Parathyroid adenoma (tissue), 2 donors: ENCODE measurements at regions not wholly inside any gene's neighbourhood (a gene's known extent, or its start where the extent isn't known, plus 50 kb on each side); places are given as distances from the start of the nearest gene placed in this dataset.

Source experiments
- H2AFZ ChIP-seq: fragments of 300-600 bp; sonication (generic); one replicate; pipeline ENCODE4 v1.7.0; 2017; ENCODE audit warnings: antibody characterized with exemption, mild to moderate bottlenecking
- H3K27ac ChIP-seq: fragments of 300-600 bp; sonication (generic); one replicate; pipeline ENCODE4 v1.7.0; 2017
- H3K27me3 ChIP-seq: fragments of 300-600 bp; sonication (generic); one replicate; pipeline ENCODE4 v1.7.0; 2017; ENCODE audit warnings: low read length; ENCODE audit not compliant: control insufficient read depth, insufficient read depth
- H3K36me3 ChIP-seq: fragments of 300-600 bp; sonication (generic); one replicate; pipeline ENCODE4 v1.7.0; 2017; ENCODE audit warnings: low read length; ENCODE audit not compliant: control insufficient read depth, insufficient read depth
- H3K4me1 ChIP-seq: fragments of 300-600 bp; sonication (generic); one replicate; pipeline ENCODE4 v1.7.0; 2017; ENCODE audit warnings: control low read depth
- H3K4me2 ChIP-seq: fragments of 300-600 bp; sonication (generic); one replicate; pipeline ENCODE4 v1.7.0; 2017; ENCODE audit warnings: low read length
- H3K4me3 ChIP-seq: fragments of 300-600 bp; sonication (generic); one replicate; pipeline ENCODE4 v1.7.0; 2017; ENCODE audit warnings: low read depth, low read length
- H3K79me2 ChIP-seq: fragments of 300-600 bp; sonication (generic); one replicate; pipeline ENCODE4 v1.7.0; 2017; ENCODE audit warnings: control low read depth
- H3K9ac ChIP-seq: fragments of 300-600 bp; sonication (generic); one replicate; pipeline ENCODE4 v1.7.0; 2017; ENCODE audit warnings: mild to moderate bottlenecking
- H3K9me3 ChIP-seq: fragments of 300-600 bp; sonication (generic); one replicate; pipeline ENCODE4 v1.7.0; 2017; ENCODE audit warnings: low read length; ENCODE audit not compliant: control insufficient read depth
- TF ChIP-seq, protein P1 (sequence below): fragments of 300-600 bp; sonication (generic); IDR thresholded peaks from one replicate; pipeline ENCODE4 v1.7.0; 2017; ENCODE audit warnings: antibody characterized with exemption, mild to moderate bottlenecking
- donor health status: primary hyperparathyroidism.

DNA sequence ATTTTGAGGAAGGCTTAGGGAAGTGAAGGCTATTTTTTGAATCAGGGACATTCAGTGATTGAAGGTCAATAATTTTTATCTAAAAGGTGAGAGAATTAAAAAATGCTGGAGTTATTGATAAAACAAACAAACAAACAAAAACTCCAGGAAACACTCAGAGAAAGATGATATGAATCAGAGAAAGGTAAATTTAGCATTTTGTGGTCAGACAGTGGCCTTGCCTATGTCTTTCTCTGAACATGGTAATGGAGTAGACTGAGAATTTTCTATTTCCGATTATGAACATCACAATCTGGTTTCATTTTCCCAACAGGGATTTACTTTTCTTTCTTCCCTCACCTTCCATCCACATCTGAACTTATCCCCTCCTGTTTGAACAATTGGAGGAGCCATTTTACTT lies 353.6 kb upstream of the RIOK2 start:
- no peak overlapping the region for H2AFZ ChIP-seq
- TF ChIP-seq, protein P1, sequence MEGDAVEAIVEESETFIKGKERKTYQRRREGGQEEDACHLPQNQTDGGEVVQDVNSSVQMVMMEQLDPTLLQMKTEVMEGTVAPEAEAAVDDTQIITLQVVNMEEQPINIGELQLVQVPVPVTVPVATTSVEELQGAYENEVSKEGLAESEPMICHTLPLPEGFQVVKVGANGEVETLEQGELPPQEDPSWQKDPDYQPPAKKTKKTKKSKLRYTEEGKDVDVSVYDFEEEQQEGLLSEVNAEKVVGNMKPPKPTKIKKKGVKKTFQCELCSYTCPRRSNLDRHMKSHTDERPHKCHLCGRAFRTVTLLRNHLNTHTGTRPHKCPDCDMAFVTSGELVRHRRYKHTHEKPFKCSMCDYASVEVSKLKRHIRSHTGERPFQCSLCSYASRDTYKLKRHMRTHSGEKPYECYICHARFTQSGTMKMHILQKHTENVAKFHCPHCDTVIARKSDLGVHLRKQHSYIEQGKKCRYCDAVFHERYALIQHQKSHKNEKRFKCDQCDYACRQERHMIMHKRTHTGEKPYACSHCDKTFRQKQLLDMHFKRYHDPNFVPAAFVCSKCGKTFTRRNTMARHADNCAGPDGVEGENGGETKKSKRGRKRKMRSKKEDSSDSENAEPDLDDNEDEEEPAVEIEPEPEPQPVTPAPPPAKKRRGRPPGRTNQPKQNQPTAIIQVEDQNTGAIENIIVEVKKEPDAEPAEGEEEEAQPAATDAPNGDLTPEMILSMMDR = no peak
- H3K36me3 ChIP-seq = no peaks in the 10 kb centered on the region

DNA sequence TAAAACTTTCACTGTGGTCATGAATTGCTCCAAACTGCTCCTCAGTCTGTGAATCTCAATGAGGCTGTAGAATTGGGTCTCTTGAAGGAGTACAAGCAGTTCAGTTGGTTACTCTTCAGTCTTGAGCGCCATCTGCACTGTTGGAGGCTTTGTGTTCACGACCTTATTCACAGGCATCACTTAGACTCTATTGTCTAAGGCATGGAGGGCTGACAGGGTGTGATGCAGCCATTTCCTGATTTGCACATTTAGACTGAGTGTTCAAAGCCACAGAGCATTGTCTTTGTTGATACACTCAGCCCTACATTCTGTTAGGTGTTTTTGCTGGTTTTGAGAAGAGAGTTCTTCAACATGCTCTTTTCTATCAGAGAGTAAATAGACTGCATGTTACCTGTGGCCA lies 355.9 kb upstream of the RIOK2 start:
- Histone ChIP-seq H3K79me2 (no peaks in the 10 kb centered on the region), H3K27ac (no peak overlapping the region), H3K4me1 (no peaks in the 10 kb centered on the region), H3K9me3 (no peaks in the 10 kb centered on the region), H3K4me3 (no peak overlapping the region), H3K27me3 (no peaks in the 10 kb centered on the region), H3K36me3 (no peaks in the 10 kb centered on the region), H3K4me2 (no peak overlapping the region), H2AFZ (no peak overlapping the region), H3K9ac (no peak overlapping the region)
- TF ChIP-seq, protein P1 = no peak

More for the DNA sequence above, 353.6 kb upstream of the RIOK2 start:
- no peak overlapping the region for H3K27ac ChIP-seq
- no peaks in the 10 kb centered on the region for H3K27me3 ChIP-seq
- peaks cover 5% of the 10 kb centered on the region for H3K4me1 ChIP-seq
- H3K4me2 ChIP-seq = no peak overlapping the region
- H3K9ac ChIP-seq = no peak overlapping the region
- H3K79me2 ChIP-seq = no peaks in the 10 kb centered on the region
- no peaks in the 10 kb centered on the region for H3K9me3 ChIP-seq
- H3K4me3 ChIP-seq = no peak overlapping the region

DNA sequence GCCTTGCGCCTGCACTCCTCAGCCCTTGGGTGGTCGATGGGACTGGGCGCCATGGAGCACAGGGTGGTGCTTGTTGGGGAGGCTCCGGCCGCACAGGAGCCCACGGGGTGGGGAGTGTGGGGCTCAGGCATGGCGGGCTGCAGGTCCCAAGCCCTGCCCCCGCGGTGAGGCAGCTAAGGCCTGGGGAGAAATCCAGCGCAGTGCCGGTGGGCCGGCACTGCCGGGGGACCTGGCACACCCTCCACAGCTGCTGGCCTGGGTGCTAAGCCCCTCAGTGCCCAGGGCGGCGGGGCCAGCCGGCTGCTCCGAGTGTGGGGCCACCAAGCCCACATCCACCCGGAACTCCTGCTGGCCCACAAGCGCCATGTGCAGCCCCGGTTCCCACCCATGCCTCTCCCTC lies 358.8 kb upstream of the RIOK2 start:
- Histone ChIP-seq H3K9me3 (no peaks in the 10 kb centered on the region), H3K79me2 (no peaks in the 10 kb centered on the region), H3K4me1 (no peaks in the 10 kb centered on the region), H3K36me3 (no peaks in the 10 kb centered on the region), H3K27ac (no peak overlapping the region), H3K27me3 (no peaks in the 10 kb centered on the region), H3K4me3 (no peak overlapping the region), H2AFZ (no peak overlapping the region), H3K9ac (no peak overlapping the region), H3K4me2 (no peak overlapping the region)
- TF ChIP-seq, protein P1 = no peak

DNA sequence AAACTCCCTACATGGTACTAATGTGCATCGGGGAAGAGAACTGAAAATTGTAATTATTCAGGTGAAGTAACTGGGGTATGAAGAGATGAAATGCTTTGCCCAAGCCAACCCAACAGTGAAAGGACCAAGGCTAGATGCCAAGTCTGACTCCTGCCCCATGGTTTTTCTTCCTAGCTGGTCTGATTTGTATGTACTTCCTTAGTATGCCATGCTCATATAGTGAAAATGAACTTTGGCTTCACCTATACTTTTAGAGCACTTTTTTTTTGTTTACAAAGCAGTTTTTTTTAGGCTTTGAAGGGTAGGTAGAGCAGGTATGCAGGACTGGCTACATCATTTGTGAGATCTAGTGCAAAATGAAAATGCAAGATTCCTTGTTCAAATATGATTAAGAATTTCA lies 359.4 kb upstream of the RIOK2 start:
- Histone ChIP-seq H3K4me1 (peaks cover 2% of the 10 kb centered on the region), H3K27me3 (no peaks in the 10 kb centered on the region), H3K4me2 (no peak overlapping the region), H3K27ac (no peak overlapping the region), H2AFZ (no peak overlapping the region), H3K9me3 (no peaks in the 10 kb centered on the region), H3K9ac (no peak overlapping the region), H3K79me2 (no peaks in the 10 kb centered on the region), H3K4me3 (no peak overlapping the region), H3K36me3 (no peaks in the 10 kb centered on the region)
- TF ChIP-seq, protein P1 = no peak

DNA sequence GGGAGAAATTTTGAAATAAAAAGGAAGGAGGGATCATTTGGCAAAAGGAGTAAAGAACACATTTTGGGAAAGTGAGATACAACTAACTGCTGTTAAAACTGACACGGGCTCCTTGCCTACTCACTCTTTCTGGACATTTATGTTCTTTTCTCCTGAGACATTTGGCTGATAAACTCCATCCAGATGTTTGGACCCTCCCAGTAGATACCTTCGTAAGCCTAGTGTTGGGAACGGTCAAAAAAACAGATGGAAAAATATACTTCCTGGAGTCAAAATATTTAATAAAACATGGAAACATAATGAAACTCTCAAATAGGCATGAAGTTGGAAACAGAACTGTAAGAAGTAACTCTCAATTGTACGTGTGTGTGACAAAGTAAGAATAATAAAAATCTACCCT lies 360.1 kb upstream of the RIOK2 start:
- no peak overlapping the region for H3K4me2 ChIP-seq
- no peak overlapping the region for H3K27ac ChIP-seq
- H2AFZ ChIP-seq = no peak overlapping the region
- TF ChIP-seq, protein P1 = no peak
- H3K4me3 ChIP-seq = no peak overlapping the region
- H3K4me1 ChIP-seq = peaks cover 3% of the 10 kb centered on the region
- no peaks in the 10 kb centered on the region for H3K27me3 ChIP-seq
- no peaks in the 10 kb centered on the region for H3K9me3 ChIP-seq
- no peak overlapping the region for H3K9ac ChIP-seq
- H3K79me2 ChIP-seq = no peaks in the 10 kb centered on the region
- H3K36me3 ChIP-seq = no peaks in the 10 kb centered on the region
